Lower leg skin (tissue), 4 donors: ENCODE measurements at regions not wholly inside any gene's neighbourhood (a gene's known extent, or its start where the extent isn't known, plus 50 kb on each side); places are given as distances from the start of the nearest gene placed in this dataset.

Experiments used
- DNase-seq, 2 donors: peaks; one replicate each; pipeline ENCODE4 v3.0.0-alpha.2; 2019; ENCODE audit warnings: low spot score in 2 of 2
- H3K4me3 ChIP-seq: fragments of 200-600 bp; sonication (generic); 2 replicates; pipeline ENCODE4 v1.5.1; 2017; ENCODE audit warnings: mild to moderate bottlenecking, low read depth; ENCODE audit not compliant: poor library complexity, severe bottlenecking
- POLR2A ChIP-seq, 2 donors: fragments of 450-650 bp; IDR thresholded peaks; one replicate each; pipeline ENCODE4 v1.6.1; 2016 to 2017; ENCODE audit warnings: antibody characterized with exemption in 2 of 2, mild to moderate bottlenecking in 1 of 2, moderate library complexity in 1 of 2
- WGBS, 2 donors: methylation state at CpG; one replicate each; pipeline ENCODE4 v1.1.5; 2018; 5-methylcytosine and 5-hydroxymethylcytosine counted together
- intact Hi-C: fragments of 100-400 bp; cut with DNase I; formaldehyde crosslinking; loops from one replicate; pipeline ENCODE4 v1.15.0; 2023; ENCODE audit warnings: low total_unique reads
- TF ChIP-seq, protein P1 (sequence below), 3 donors: fragments of 450-650 bp; IDR thresholded peaks; one replicate each; pipeline ENCODE4 v1.5.1; 2016; ENCODE audit warnings: antibody characterized with exemption in 3 of 3, mild to moderate bottlenecking in 3 of 3, moderate library complexity in 2 of 3

DNA sequence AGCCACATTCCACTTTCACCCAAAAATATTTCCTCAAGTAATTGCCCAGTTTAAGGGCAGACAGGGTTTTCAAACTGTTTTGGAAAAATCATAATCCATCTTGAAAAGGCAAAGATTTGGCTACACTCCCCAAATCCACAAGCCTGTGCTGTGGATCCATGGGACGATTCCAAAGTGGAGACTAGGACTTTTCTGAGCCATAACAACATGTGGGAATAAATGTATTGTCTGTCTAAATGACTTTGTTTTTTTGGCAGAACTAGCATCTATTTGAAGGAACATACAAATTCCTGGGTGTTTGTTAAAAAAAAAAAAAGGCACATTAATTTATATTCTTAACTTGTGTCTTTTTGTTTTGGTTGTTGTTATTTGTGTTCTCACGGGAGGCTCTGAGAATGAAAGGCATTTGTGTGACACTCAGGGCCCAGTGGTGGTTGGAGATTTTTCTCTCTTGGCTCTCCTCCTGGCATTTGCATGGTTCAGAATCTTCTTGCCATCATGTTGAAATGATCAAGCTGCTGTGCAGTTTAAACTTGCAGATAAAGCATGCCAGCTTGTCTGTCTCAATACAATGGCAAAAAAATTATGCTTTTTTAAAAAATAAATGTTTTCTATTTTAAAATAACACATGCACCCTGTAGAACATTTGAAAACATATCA is 277.4 kb downstream of the EN1 start:
- H3K4me3 ChIP-seq = no peak overlapping the region
- TF ChIP-seq, protein P1, sequence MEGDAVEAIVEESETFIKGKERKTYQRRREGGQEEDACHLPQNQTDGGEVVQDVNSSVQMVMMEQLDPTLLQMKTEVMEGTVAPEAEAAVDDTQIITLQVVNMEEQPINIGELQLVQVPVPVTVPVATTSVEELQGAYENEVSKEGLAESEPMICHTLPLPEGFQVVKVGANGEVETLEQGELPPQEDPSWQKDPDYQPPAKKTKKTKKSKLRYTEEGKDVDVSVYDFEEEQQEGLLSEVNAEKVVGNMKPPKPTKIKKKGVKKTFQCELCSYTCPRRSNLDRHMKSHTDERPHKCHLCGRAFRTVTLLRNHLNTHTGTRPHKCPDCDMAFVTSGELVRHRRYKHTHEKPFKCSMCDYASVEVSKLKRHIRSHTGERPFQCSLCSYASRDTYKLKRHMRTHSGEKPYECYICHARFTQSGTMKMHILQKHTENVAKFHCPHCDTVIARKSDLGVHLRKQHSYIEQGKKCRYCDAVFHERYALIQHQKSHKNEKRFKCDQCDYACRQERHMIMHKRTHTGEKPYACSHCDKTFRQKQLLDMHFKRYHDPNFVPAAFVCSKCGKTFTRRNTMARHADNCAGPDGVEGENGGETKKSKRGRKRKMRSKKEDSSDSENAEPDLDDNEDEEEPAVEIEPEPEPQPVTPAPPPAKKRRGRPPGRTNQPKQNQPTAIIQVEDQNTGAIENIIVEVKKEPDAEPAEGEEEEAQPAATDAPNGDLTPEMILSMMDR (IDR thresholded peaks at IDR 0.05) = no peak
- TF ChIP-seq POLR2A (IDR thresholded peaks at IDR 0.05) = no peak

DNA sequence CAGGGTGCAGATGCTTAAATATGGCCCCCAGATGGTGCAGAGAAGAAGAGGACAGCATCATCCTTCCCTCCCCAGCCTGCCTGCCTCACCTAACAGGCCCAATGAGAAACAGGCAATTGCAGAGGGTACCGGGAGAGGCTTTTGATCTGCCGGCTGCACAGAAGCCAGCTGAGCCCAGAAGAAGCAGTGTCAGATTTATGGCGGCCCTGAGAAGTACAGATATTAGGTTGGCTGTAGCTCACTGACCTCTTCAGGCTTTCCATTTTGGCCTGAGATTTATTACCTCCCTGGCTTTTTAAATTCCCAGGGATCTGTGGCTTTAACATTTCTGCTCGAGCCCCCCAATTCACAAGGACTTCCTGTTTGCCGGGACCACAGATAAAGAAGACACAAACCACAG is 278.7 kb downstream of the EN1 start:
- TF ChIP-seq POLR2A (IDR thresholded peaks at IDR 0.05) = no peak
- TF ChIP-seq, protein P1 (IDR thresholded peaks at IDR 0.05) = no peak
- peak in 1 of 2 donors; percentile 50 for DNase-seq
- WGBS, 2 donors = 72 to 74% methylated on average over 5 of the region's 5 CpGs
- intact Hi-C loops = no loop called here
- H3K4me3 ChIP-seq = no peak overlapping the region

More for the DNA sequence above, 277.4 kb downstream of the EN1 start:
- intact Hi-C loops = no loop called here
- no peak for DNase-seq
- 43 to 47% methylated on average over 2 of the region's 2 CpGs for WGBS, 2 donors

DNA sequence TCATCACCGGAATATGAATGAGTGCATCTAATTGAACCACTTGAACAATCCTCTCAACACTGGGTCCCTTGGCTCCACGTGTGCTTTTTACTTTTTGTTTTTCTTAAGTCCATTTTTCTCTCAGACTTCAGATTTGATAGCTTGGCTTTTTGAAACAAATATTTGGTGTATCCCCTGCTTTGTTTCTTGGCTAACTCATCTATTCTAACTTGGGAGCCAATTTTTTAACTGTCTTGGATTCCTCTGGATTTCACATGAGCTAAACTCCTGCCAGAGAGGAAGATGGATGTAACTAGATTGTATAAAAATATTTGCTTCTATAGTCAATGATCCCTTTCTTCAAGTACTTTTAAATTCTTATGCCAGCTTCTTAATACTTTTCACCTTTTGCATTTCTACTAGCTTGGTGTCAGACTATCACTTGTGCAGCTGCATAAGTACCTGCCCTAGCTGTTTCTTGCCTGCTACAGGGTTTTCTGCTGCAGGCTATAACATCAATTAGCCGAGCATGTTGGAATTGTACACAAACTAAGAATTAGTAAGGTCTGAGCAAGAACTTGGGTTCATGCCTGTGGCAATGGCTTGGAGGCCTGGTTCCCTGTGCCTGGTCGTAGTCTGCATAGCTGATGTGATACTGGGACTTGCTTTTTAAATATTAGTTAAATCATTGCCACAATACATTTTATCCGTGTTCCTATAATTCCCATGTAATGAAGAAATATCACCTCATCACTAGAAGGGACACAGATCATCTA is 281.5 kb downstream of the EN1 start:
- peak in 1 of 2 donors; percentile 15 for DNase-seq
- no peak overlapping the region for H3K4me3 ChIP-seq
- WGBS, 2 donors = 38 to 41% methylated on average over 5 of the region's 5 CpGs
- intact Hi-C loops = no loop called here
- TF ChIP-seq POLR2A (IDR thresholded peaks at IDR 0.05) = no peak
- TF ChIP-seq, protein P1 (IDR thresholded peaks at IDR 0.05) = no peak

DNA sequence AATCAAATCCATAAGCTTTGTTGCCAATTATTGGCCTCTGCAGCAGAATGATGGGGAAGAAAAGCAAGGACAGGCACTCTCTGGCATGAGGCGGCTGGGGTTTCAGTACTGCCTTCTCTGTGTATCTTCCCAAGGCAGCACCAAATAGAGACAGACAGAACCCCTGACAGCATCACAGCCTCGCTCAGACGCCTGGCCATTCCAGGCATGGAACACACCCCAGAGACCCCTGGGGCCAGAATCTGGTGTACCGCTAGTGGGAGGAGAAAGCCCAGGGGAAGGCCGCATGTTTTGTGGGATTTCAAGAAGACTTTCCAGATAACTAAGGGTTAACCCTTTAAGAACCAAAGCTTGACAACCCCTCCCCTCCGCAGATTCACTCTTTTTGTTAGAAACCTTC is 282.1 kb downstream of the EN1 start:
- no peak overlapping the region for H3K4me3 ChIP-seq
- TF ChIP-seq POLR2A (IDR thresholded peaks at IDR 0.05) = no peak
- TF ChIP-seq, protein P1 (IDR thresholded peaks at IDR 0.05) = no peak
- intact Hi-C loops = no loop called here
- DNase-seq = peak in 1 of 2 donors; percentile 64
- WGBS, 2 donors = 59 to 70% methylated on average over 6 of the region's 6 CpGs

DNA sequence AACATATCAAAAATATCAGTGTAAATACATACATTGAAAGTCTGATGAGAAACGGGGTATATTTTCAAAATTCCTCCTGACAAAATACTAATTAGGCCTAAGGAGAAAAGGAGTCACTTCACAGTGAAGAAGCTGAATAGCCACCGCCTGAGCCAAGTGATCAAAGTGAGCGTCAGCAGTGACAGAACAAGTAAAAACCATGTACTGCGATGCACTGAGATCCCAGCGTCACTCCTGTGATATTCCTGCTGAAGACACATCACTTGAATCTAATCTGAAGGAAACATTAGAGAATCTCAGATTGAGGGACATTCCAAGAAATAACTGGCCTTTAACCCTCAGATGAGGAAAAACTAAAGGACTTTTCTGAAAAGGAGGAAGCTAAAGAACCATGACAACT is 285.3 kb downstream of the EN1 start:
- 82 to 88% methylated on average over 5 of the region's 5 CpGs for WGBS, 2 donors
- TF ChIP-seq POLR2A (IDR thresholded peaks at IDR 0.05) = no peak
- TF ChIP-seq, protein P1 (IDR thresholded peaks at IDR 0.05) = no peak
- intact Hi-C loops = no loop called here
- H3K4me3 ChIP-seq = no peak overlapping the region
- DNase-seq = no peak
